Breast epithelium (tissue), 4 donors: ENCODE measurements at regions not wholly inside any gene's neighbourhood (a gene's known extent, or its start where the extent isn't known, plus 50 kb on each side); places are given as distances from the start of the nearest gene placed in this dataset.

Experiments used
- DNase-seq, 2 donors: peaks; one replicate each; pipeline ENCODE4 v3.0.0-alpha.2; 2019; ENCODE audit warnings: low spot score in 2 of 2
- H3K27ac ChIP-seq, 2 donors: fragments of 200-600 bp; sonication (generic) in 1 of 2; one replicate each; pipeline ENCODE4 v1.5.1; 2016 to 2019; ENCODE audit warnings: mild to moderate bottlenecking in 1 of 2
- H3K27me3 ChIP-seq, 2 donors: fragments of 200-600 bp; sonication (generic) in 1 of 2; one replicate each; pipeline versions ENCODE4 v1.5.1 to v1.6.0; 2017 to 2019; ENCODE audit warnings: control low read depth in 1 of 2, mild to moderate bottlenecking in 1 of 2
- H3K36me3 ChIP-seq: fragments of 200-600 bp; one replicate; pipeline ENCODE4 v1.5.1; 2019
- H3K4me1 ChIP-seq, 2 donors: fragments of 200-600 bp; sonication (generic); one replicate each; pipeline ENCODE4 v1.5.1; 2016 to 2019; ENCODE audit warnings: control low read depth in 1 of 2
- H3K4me3 ChIP-seq, 3 donors: fragments of 200-600 bp; sonication (generic); 1 replicate in 2 of 3; 2 replicates in 1 of 3; pipeline ENCODE4 v1.5.1; 2016 to 2019; ENCODE audit warnings: mild to moderate bottlenecking in 3 of 3, moderate library complexity in 2 of 3
- H3K9me3 ChIP-seq, 2 donors: fragments of 200-600 bp; sonication (generic) in 1 of 2; one replicate each; pipeline ENCODE4 v1.5.1; 2016 to 2019; ENCODE audit warnings: control low read depth in 1 of 2
- CTCF ChIP-seq, 3 donors: fragments of 450-650 bp; IDR thresholded peaks; one replicate each; pipeline ENCODE4 v1.5.1; 2016 to 2017; ENCODE audit warnings: antibody characterized with exemption in 3 of 3, mild to moderate bottlenecking in 3 of 3, moderate library complexity in 3 of 3
- POLR2A ChIP-seq: fragments of 450-650 bp; IDR thresholded peaks from one replicate; pipeline ENCODE4 v1.6.1; 2016; ENCODE audit warnings: antibody characterized with exemption, mild to moderate bottlenecking, moderate library complexity
- POLR2AphosphoS5 ChIP-seq, 3 donors: sonication (generic); formaldehyde crosslinking; IDR thresholded peaks; one replicate each; pipeline ENCODE4 v1.6.1; 2017; ENCODE audit warnings: antibody characterized with exemption in 3 of 3
- intact Hi-C: fragments of 100-400 bp; cut with DNase I; formaldehyde crosslinking; loops from one replicate; pipeline ENCODE4 v1.15.1; 2023; ENCODE audit warnings: low total_unique reads

- Histone ChIP-seq H3K4me3 (no peak overlapping the region), H3K27me3 (no peaks in the 10 kb centered on the region), H3K4me1 (no peaks in the 10 kb centered on the region), H3K27ac (no peak overlapping the region), H3K9me3 (no peaks in the 10 kb centered on the region), H3K36me3 (no peaks in the 10 kb centered on the region)
- no peak for DNase-seq
- intact Hi-C loops, result no loop called here
- TF ChIP-seq CTCF (IDR thresholded peaks at IDR 0.05) (no peak), POLR2AphosphoS5 (IDR thresholded peaks at IDR 0.05) (no peak), POLR2A (no peak)
These were observed 189.6 kb downstream of the CYRIA start for GRCh38 chr2:16475986-16476567.

GRCh38 chr2:16475586-16475985, 190.0 kb downstream of the CYRIA start:
- Histone ChIP-seq H3K36me3 (no peaks in the 10 kb centered on the region), H3K27me3 (no peaks in the 10 kb centered on the region), H3K27ac (no peak overlapping the region), H3K4me1 (no peaks in the 10 kb centered on the region), H3K4me3 (no peak overlapping the region), H3K9me3 (no peaks in the 10 kb centered on the region)
- no peak for DNase-seq
- intact Hi-C loops, result no loop called here
- TF ChIP-seq CTCF (IDR thresholded peaks at IDR 0.05), result no peak

GRCh38 chr2:16473575-16473974, 192.1 kb downstream of the CYRIA start:
- no peaks in the 10 kb centered on the region for H3K4me1 ChIP-seq
- no peak overlapping the region for H3K27ac ChIP-seq
- H3K36me3 ChIP-seq, result no peaks in the 10 kb centered on the region
- TF ChIP-seq POLR2AphosphoS5 (IDR thresholded peaks at IDR 0.05), result no peak
- no peak for TF ChIP-seq POLR2A
- no peak for TF ChIP-seq CTCF (IDR thresholded peaks at IDR 0.05)
- no peaks in the 10 kb centered on the region for H3K27me3 ChIP-seq
- intact Hi-C loops, result no loop called here
- H3K4me3 ChIP-seq, result no peak overlapping the region
- DNase-seq, result no peak
- no peaks in the 10 kb centered on the region for H3K9me3 ChIP-seq

- Histone ChIP-seq H3K9me3 (no peaks in the 10 kb centered on the region), H3K27ac (no peak overlapping the region), H3K4me1 (no peaks in the 10 kb centered on the region), H3K27me3 (no peaks in the 10 kb centered on the region), H3K36me3 (no peaks in the 10 kb centered on the region), H3K4me3 (no peak overlapping the region)
- DNase-seq, result no peak
- intact Hi-C loops, result no loop called here
- TF ChIP-seq POLR2A, result no peak
- no peak for TF ChIP-seq CTCF (IDR thresholded peaks at IDR 0.05)
- no peak for TF ChIP-seq POLR2AphosphoS5 (IDR thresholded peaks at IDR 0.05)
These were observed 194.6 kb downstream of the CYRIA start for GRCh38 chr2:16470936-16471490.

- intact Hi-C loops, result no loop called here
- H3K9me3 ChIP-seq, result no peaks in the 10 kb centered on the region
- DNase-seq, result no peak
- no peaks in the 10 kb centered on the region for H3K36me3 ChIP-seq
- no peaks in the 10 kb centered on the region for H3K27me3 ChIP-seq
- no peak overlapping the region for H3K27ac ChIP-seq
- TF ChIP-seq POLR2A, result no peak
- no peak for TF ChIP-seq CTCF (IDR thresholded peaks at IDR 0.05)
- TF ChIP-seq POLR2AphosphoS5 (IDR thresholded peaks at IDR 0.05), result no peak
- no peaks in the 10 kb centered on the region for H3K4me1 ChIP-seq
- H3K4me3 ChIP-seq, result no peak overlapping the region
These were observed 198.8 kb downstream of the CYRIA start for GRCh38 chr2:16466821-16467151.
